Activated T-helper 17 cell treated with anti-CD3 and anti-CD28 coated beads, Interleukin-2, amount 50 U/mL, for 72 hours (primary cell): ENCODE measurements at regions not wholly inside any gene's neighbourhood (a gene's known extent, or its start where the extent isn't known, plus 50 kb on each side); places are given as distances from the start of the nearest gene placed in this dataset.

Experiments used
- ATAC-seq: fragments of 150-1000 bp; cut with Tn5 transposase; replicated peaks from 2 replicates; pipeline ENCODE4 v1.10.0; 2021; ENCODE audit warnings: mild to moderate bottlenecking, moderate library complexity
- H3K27ac Mint-ChIP-seq: one replicate; pipeline ENCODE4 v1.8.0; 2022; ENCODE audit warnings: mixed read lengths
- H3K27me3 Mint-ChIP-seq: one replicate; pipeline ENCODE4 v1.8.0; 2022; ENCODE audit warnings: mixed read lengths
- H3K36me3 Mint-ChIP-seq: one replicate; pipeline ENCODE4 v1.8.0; 2022; ENCODE audit warnings: low read depth, mild to moderate bottlenecking, mixed read lengths
- H3K4me1 Mint-ChIP-seq: one replicate; pipeline ENCODE4 v1.8.0; 2022; ENCODE audit warnings: mixed read lengths
- H3K4me3 Mint-ChIP-seq: one replicate; pipeline ENCODE4 v1.8.0; 2022; ENCODE audit warnings: mild to moderate bottlenecking, mixed read lengths
- H3K9me3 Mint-ChIP-seq: one replicate; pipeline ENCODE4 v1.8.0; 2022; ENCODE audit warnings: mixed read lengths

- H3K4me3 Mint-ChIP-seq = peak overlapping the region; percentile 26
- H3K27ac Mint-ChIP-seq = peak overlapping the region; percentile 86
- peaks cover 17% of the 10 kb centered on the region for H3K4me1 Mint-ChIP-seq
- H3K27me3 Mint-ChIP-seq = peaks cover 6% of the 10 kb centered on the region
- ATAC-seq = peak; percentile 92
- no peaks in the 10 kb centered on the region for H3K36me3 Mint-ChIP-seq
- peaks cover 4% of the 10 kb centered on the region for H3K9me3 Mint-ChIP-seq
Measured at GRCh38 chr20:51335329-51335841, 207.1 kb downstream of the NFATC2 start.

GRCh38 chr20:51334609-51335008 lies 207.9 kb downstream of the NFATC2 start:
- Mint-ChIP-seq H3K27me3 (peaks cover 10% of the 10 kb centered on the region), H3K4me1 (peaks cover 17% of the 10 kb centered on the region), H3K4me3 (no peak overlapping the region), H3K36me3 (no peaks in the 10 kb centered on the region), H3K9me3 (peaks cover 7% of the 10 kb centered on the region), H3K27ac (peak overlapping the region; percentile 52)
- ATAC-seq = no peak

GRCh38 chr20:51333971-51334370 lies 208.5 kb downstream of the NFATC2 start:
- Mint-ChIP-seq H3K9me3 (peaks cover 7% of the 10 kb centered on the region), H3K27me3 (peaks cover 10% of the 10 kb centered on the region), H3K4me1 (peaks cover 14% of the 10 kb centered on the region), H3K4me3 (no peak overlapping the region), H3K36me3 (no peaks in the 10 kb centered on the region), H3K27ac (peak overlapping the region; percentile 52)
- ATAC-seq = no peak

DNA sequence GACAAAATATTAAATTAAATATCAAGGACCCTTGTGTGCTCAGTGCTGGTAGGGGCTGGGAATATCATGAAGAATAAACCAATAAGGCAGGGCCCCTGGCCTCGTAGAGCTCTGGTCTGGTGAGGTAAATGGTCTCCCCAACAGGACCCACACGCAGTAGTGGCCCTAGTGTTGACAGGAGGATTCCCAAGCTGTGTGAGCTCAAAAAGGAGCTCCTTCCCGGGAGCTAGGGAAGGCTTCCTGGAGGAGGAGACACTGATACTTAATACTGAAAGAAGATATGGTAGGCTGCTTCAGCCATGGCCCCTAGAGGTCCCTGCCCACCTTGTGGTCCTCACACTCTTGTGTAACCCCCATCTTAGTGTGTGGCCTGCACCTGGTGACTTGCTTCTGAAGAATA lies 209.1 kb downstream of the NFATC2 start:
- no peak for ATAC-seq
- Mint-ChIP-seq H3K9me3 (peaks cover 7% of the 10 kb centered on the region), H3K36me3 (no peaks in the 10 kb centered on the region), H3K4me1 (peaks cover 11% of the 10 kb centered on the region), H3K27ac (peak overlapping the region; percentile 52), H3K27me3 (peaks cover 10% of the 10 kb centered on the region), H3K4me3 (no peak overlapping the region)

GRCh38 chr20:51331481-51331880 lies 211.0 kb downstream of the NFATC2 start:
- Mint-ChIP-seq H3K4me1 (peaks cover 5% of the 10 kb centered on the region), H3K27ac (no peak overlapping the region), H3K4me3 (no peak overlapping the region), H3K36me3 (no peaks in the 10 kb centered on the region), H3K9me3 (peaks cover 4% of the 10 kb centered on the region), H3K27me3 (peaks cover 10% of the 10 kb centered on the region)
- ATAC-seq = no peak

GRCh38 chr20:51329845-51330244 lies 212.7 kb downstream of the NFATC2 start:
- Mint-ChIP-seq H3K27ac (no peak overlapping the region), H3K27me3 (peaks cover 13% of the 10 kb centered on the region), H3K4me1 (no peaks in the 10 kb centered on the region), H3K4me3 (no peak overlapping the region), H3K9me3 (peaks cover 4% of the 10 kb centered on the region), H3K36me3 (no peaks in the 10 kb centered on the region)
- no peak for ATAC-seq

GRCh38 chr20:51327251-51327841 lies 215.2 kb downstream of the NFATC2 start:
- Mint-ChIP-seq H3K4me3 (no peak overlapping the region), H3K36me3 (no peaks in the 10 kb centered on the region), H3K27ac (no peak overlapping the region), H3K27me3 (peaks cover 7% of the 10 kb centered on the region), H3K9me3 (peaks cover 4% of the 10 kb centered on the region), H3K4me1 (no peaks in the 10 kb centered on the region)
- ATAC-seq = no peak

DNA sequence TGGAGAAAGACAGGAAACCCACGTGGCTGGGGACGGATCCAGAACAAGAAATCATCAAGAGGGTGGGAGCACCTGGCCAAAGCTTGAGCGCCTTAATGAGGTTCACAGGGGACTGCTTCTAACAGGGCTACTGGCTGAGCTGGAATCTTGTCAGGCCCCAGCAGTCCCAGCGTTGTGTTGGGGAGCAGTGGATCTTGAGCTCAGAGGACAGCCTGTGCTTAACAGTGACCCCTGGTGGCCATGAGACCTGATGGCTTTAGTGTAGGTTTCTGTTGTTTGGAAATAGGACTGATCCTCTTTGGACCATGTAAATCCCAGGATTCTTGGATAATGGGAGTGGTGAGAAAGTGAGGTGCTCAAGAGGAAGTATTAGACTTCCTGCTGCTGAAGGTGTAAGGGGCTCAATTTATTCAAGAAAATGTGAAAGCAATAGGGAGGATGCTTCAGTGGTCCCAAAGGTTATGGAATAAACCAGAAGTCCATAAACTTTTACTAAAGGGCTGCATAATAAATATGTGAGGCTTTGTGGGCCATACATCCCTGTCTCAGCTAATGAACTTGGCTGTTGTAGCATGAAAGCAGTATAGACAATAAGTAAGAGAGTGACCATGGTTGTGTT lies 216.2 kb downstream of the NFATC2 start:
- peak; percentile 51 for ATAC-seq
- Mint-ChIP-seq H3K9me3 (peaks cover 4% of the 10 kb centered on the region), H3K27ac (no peak overlapping the region), H3K4me1 (no peaks in the 10 kb centered on the region), H3K4me3 (no peak overlapping the region), H3K27me3 (peaks cover 7% of the 10 kb centered on the region), H3K36me3 (no peaks in the 10 kb centered on the region)

DNA sequence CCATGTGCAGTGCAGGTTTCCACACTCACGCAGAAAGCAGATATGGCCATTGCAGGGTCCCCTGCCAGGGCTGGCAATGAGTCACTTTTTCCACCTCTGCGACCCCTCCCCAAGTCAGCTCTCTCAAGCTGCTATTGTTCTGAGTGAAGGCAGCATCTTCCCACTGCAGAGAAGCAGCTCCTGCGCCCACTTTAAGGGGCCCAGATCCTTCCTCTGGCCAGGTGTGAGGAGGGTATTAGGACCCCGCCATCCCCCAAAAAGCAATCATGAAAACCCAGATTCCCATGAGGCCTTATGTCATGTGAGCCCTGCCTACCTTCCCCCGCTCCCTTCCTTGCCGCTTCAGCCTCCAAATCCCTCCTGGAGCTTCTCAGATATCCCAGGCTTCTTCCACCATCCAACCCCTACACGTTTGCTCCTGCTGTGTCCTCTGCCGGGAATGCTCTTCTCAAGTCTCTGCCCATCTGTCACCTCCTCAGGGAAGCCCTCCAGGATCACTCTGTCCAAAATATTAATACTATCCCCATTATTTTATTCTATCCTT lies 220.3 kb downstream of the NFATC2 start:
- peaks cover 3% of the 10 kb centered on the region for H3K27me3 Mint-ChIP-seq
- H3K9me3 Mint-ChIP-seq = no peaks in the 10 kb centered on the region
- no peak overlapping the region for H3K27ac Mint-ChIP-seq
- no peaks in the 10 kb centered on the region for H3K4me1 Mint-ChIP-seq
- H3K4me3 Mint-ChIP-seq = no peak overlapping the region
- no peaks in the 10 kb centered on the region for H3K36me3 Mint-ChIP-seq
- ATAC-seq = no peak

GRCh38 chr20:51321343-51322163 lies 221.0 kb downstream of the NFATC2 start:
- peaks cover 3% of the 10 kb centered on the region for H3K27me3 Mint-ChIP-seq

GRCh38 chr20:51319522-51319921 lies 223.0 kb downstream of the NFATC2 start:
- Mint-ChIP-seq H3K9me3 (no peaks in the 10 kb centered on the region), H3K4me3 (no peak overlapping the region), H3K27me3 (peaks cover 3% of the 10 kb centered on the region), H3K4me1 (no peaks in the 10 kb centered on the region), H3K27ac (no peak overlapping the region), H3K36me3 (no peaks in the 10 kb centered on the region)
- no peak for ATAC-seq

More at GRCh38 chr20:51321343-51322163, 221.0 kb downstream of the NFATC2 start:
- H3K9me3 Mint-ChIP-seq = no peaks in the 10 kb centered on the region
- H3K4me3 Mint-ChIP-seq = no peak overlapping the region
- no peaks in the 10 kb centered on the region for H3K36me3 Mint-ChIP-seq
- H3K4me1 Mint-ChIP-seq = no peaks in the 10 kb centered on the region
- no peak overlapping the region for H3K27ac Mint-ChIP-seq
- no peak for ATAC-seq

GRCh38 chr20:51318058-51318949 lies 224.2 kb downstream of the NFATC2 start:
- ATAC-seq = peak; percentile 82
- H3K4me1 Mint-ChIP-seq = no peaks in the 10 kb centered on the region
- H3K9me3 Mint-ChIP-seq = no peaks in the 10 kb centered on the region
- peaks cover 3% of the 10 kb centered on the region for H3K27me3 Mint-ChIP-seq
- H3K4me3 Mint-ChIP-seq = peak overlapping the region; percentile 55
- peak overlapping the region; percentile 61 for H3K27ac Mint-ChIP-seq
- H3K36me3 Mint-ChIP-seq = no peaks in the 10 kb centered on the region

GRCh38 chr20:51315390-51315789 lies 227.1 kb downstream of the NFATC2 start:
- no peak overlapping the region for H3K4me3 Mint-ChIP-seq
- no peaks in the 10 kb centered on the region for H3K4me1 Mint-ChIP-seq
- H3K9me3 Mint-ChIP-seq = no peaks in the 10 kb centered on the region
- no peaks in the 10 kb centered on the region for H3K36me3 Mint-ChIP-seq
- ATAC-seq = no peak
- no peak overlapping the region for H3K27ac Mint-ChIP-seq
- peaks cover 7% of the 10 kb centered on the region for H3K27me3 Mint-ChIP-seq

- Mint-ChIP-seq H3K27me3 (peaks cover 18% of the 10 kb centered on the region), H3K4me1 (no peaks in the 10 kb centered on the region), H3K4me3 (no peak overlapping the region), H3K36me3 (no peaks in the 10 kb centered on the region), H3K9me3 (no peaks in the 10 kb centered on the region), H3K27ac (no peak overlapping the region)
- ATAC-seq = no peak
Measured at GRCh38 chr20:51313358-51313827, 229.1 kb downstream of the NFATC2 start.
